Mammary epithelial cell (primary cell): ENCODE measurements at regions not wholly inside any gene's neighbourhood (a gene's known extent, or its start where the extent isn't known, plus 50 kb on each side); places are given as distances from the start of the nearest gene placed in this dataset.

ENCODE experiments used
- CTCF ChIP-seq, 2 donors: IDR thresholded peaks in 1 of 2; conservative IDR thresholded peaks in 1 of 2; 2 replicates each; pipeline ENCODE4 v1.5.1; 2011 to 2012; ENCODE audit warnings: inconsistent platforms in 2 of 2, low read length in 2 of 2, mild to moderate bottlenecking in 2 of 2, control low read depth in 1 of 2, low read depth in 1 of 2; ENCODE audit not compliant: insufficient read depth in 1 of 2; ENCODE audit errors: extremely low read depth in 1 of 2
- EZH2 ChIP-seq: IDR thresholded peaks from 2 replicates; pipeline ENCODE4 v1.6.1; 2012; ENCODE audit warnings: low read length, inconsistent platforms, borderline replicate concordance

GRCh38 chr16:17926866-17927399, 409.6 kb downstream of the NPIPA8 start:
- TF ChIP-seq CTCF (conservative IDR thresholded peaks at IDR 0.05 in 1 of 2, IDR thresholded peaks at IDR 0.05 in 1 of 2; ENCODE audit: extremely low read depth in 1 of 2, insufficient read depth in 1 of 2, low read depth in 1 of 2, low read length in 2 of 2) (no peak), EZH2 (no peak)
